ENCODE measurements at regions not wholly inside any gene's neighbourhood (a gene's known extent, or its start where the extent isn't known, plus 50 kb on each side); places are given as distances from the start of the nearest gene placed in this dataset.

GRCh38 chr7:40986351-40986873 is 716.5 kb downstream of the INHBA start:
- no peaks in the 10 kb centered on the region for H3K4me1 Mint-ChIP-seq
- no peak overlapping the region for H3K4me3 Mint-ChIP-seq
- H3K27ac Mint-ChIP-seq = no peak overlapping the region
- no peaks in the 10 kb centered on the region for H3K27me3 Mint-ChIP-seq
- peaks cover 0 to 5% (median 4%) of the 10 kb centered on the region in 3 donors for H3K9me3 Mint-ChIP-seq
- H3K36me3 Mint-ChIP-seq = no peaks in the 10 kb centered on the region

GRCh38 chr7:40983111-40983510 is 719.8 kb downstream of the INHBA start:
- no peak overlapping the region for H3K4me3 Mint-ChIP-seq
- H3K9me3 Mint-ChIP-seq = peaks cover 2 to 5% (median 4%) of the 10 kb centered on the region in 3 donors
- H3K36me3 Mint-ChIP-seq = no peaks in the 10 kb centered on the region
- no peak overlapping the region for H3K27ac Mint-ChIP-seq
- H3K4me1 Mint-ChIP-seq = no peaks in the 10 kb centered on the region
- no peaks in the 10 kb centered on the region for H3K27me3 Mint-ChIP-seq

- no peak overlapping the region for H3K4me3 Mint-ChIP-seq
- peaks cover 3 to 5% (median 4%) of the 10 kb centered on the region in 3 donors for H3K9me3 Mint-ChIP-seq
- no peaks in the 10 kb centered on the region for H3K27me3 Mint-ChIP-seq
- H3K36me3 Mint-ChIP-seq = no peaks in the 10 kb centered on the region
- H3K27ac Mint-ChIP-seq = peak overlapping the region in 1 of 3 donors; percentile 10
- H3K4me1 Mint-ChIP-seq = peaks cover 0 to 4% (median 0%) of the 10 kb centered on the region in 3 donors
These were observed 723.6 kb downstream of the INHBA start for GRCh38 chr7:40979296-40979695.

- no peak overlapping the region for H3K4me3 Mint-ChIP-seq
- peaks cover 3 to 4% (median 3%) of the 10 kb centered on the region in 3 donors for H3K9me3 Mint-ChIP-seq
- peaks cover 0 to 4% (median 0%) of the 10 kb centered on the region in 3 donors for H3K4me1 Mint-ChIP-seq
- H3K36me3 Mint-ChIP-seq = no peaks in the 10 kb centered on the region
- H3K27me3 Mint-ChIP-seq = no peaks in the 10 kb centered on the region
- H3K27ac Mint-ChIP-seq = no peak overlapping the region
These were observed 724.8 kb downstream of the INHBA start for GRCh38 chr7:40978047-40978446.

- H3K36me3 Mint-ChIP-seq = no peaks in the 10 kb centered on the region
- no peak overlapping the region for H3K4me3 Mint-ChIP-seq
- H3K27me3 Mint-ChIP-seq = no peaks in the 10 kb centered on the region
- peaks cover 0 to 4% (median 0%) of the 10 kb centered on the region in 3 donors for H3K4me1 Mint-ChIP-seq
- H3K9me3 Mint-ChIP-seq = peaks cover 3 to 4% (median 3%) of the 10 kb centered on the region in 3 donors
- no peak overlapping the region for H3K27ac Mint-ChIP-seq
These were observed 725.4 kb downstream of the INHBA start for GRCh38 chr7:40977533-40977932.

- no peaks in the 10 kb centered on the region for H3K36me3 Mint-ChIP-seq
- peaks cover 1 to 3% (median 3%) of the 10 kb centered on the region in 3 donors for H3K9me3 Mint-ChIP-seq
- H3K27ac Mint-ChIP-seq = no peak overlapping the region
- H3K27me3 Mint-ChIP-seq = no peaks in the 10 kb centered on the region
- peaks cover 0 to 4% (median 0%) of the 10 kb centered on the region in 3 donors for H3K4me1 Mint-ChIP-seq
- H3K4me3 Mint-ChIP-seq = no peak overlapping the region
These were observed 730.5 kb downstream of the INHBA start for GRCh38 chr7:40972426-40972825.

GRCh38 chr7:40969641-40970040 is 733.2 kb downstream of the INHBA start:
- Mint-ChIP-seq H3K4me1 (no peaks in the 10 kb centered on the region), H3K27ac (no peak overlapping the region), H3K36me3 (no peaks in the 10 kb centered on the region), H3K27me3 (no peaks in the 10 kb centered on the region), H3K4me3 (no peak overlapping the region), H3K9me3 (peaks cover 0 to 1% (median 0%) of the 10 kb centered on the region in 3 donors)

GRCh38 chr7:40966693-40967092 is 736.2 kb downstream of the INHBA start:
- Mint-ChIP-seq H3K36me3 (no peaks in the 10 kb centered on the region), H3K4me3 (no peak overlapping the region), H3K4me1 (no peaks in the 10 kb centered on the region), H3K9me3 (peaks cover 0 to 1% (median under 1%) of the 10 kb centered on the region in 3 donors), H3K27me3 (no peaks in the 10 kb centered on the region), H3K27ac (no peak overlapping the region)

GRCh38 chr7:40965774-40966173 is 737.1 kb downstream of the INHBA start:
- H3K4me3 Mint-ChIP-seq = no peak overlapping the region
- H3K9me3 Mint-ChIP-seq = peaks cover 0 to 1% (median 1%) of the 10 kb centered on the region in 3 donors
- no peaks in the 10 kb centered on the region for H3K36me3 Mint-ChIP-seq
- H3K27me3 Mint-ChIP-seq = no peaks in the 10 kb centered on the region
- no peak overlapping the region for H3K27ac Mint-ChIP-seq
- H3K4me1 Mint-ChIP-seq = no peaks in the 10 kb centered on the region

GRCh38 chr7:40965016-40965415 is 737.9 kb downstream of the INHBA start:
- H3K27me3 Mint-ChIP-seq = no peaks in the 10 kb centered on the region
- H3K4me3 Mint-ChIP-seq = no peak overlapping the region
- H3K27ac Mint-ChIP-seq = no peak overlapping the region
- no peaks in the 10 kb centered on the region for H3K4me1 Mint-ChIP-seq
- H3K9me3 Mint-ChIP-seq = peaks cover 0 to 1% (median 1%) of the 10 kb centered on the region in 3 donors
- H3K36me3 Mint-ChIP-seq = no peaks in the 10 kb centered on the region

GRCh38 chr7:40964610-40965009 is 738.3 kb downstream of the INHBA start:
- peaks cover 0 to 1% (median 1%) of the 10 kb centered on the region in 3 donors for H3K9me3 Mint-ChIP-seq
- H3K27ac Mint-ChIP-seq = no peak overlapping the region
- H3K36me3 Mint-ChIP-seq = no peaks in the 10 kb centered on the region
- H3K4me1 Mint-ChIP-seq = no peaks in the 10 kb centered on the region
- no peaks in the 10 kb centered on the region for H3K27me3 Mint-ChIP-seq
- no peak overlapping the region for H3K4me3 Mint-ChIP-seq

GRCh38 chr7:40959955-40960354 is 742.9 kb downstream of the INHBA start:
- Mint-ChIP-seq H3K36me3 (no peaks in the 10 kb centered on the region), H3K27ac (peak overlapping the region in 1 of 3 donors; percentile 39), H3K4me1 (no peaks in the 10 kb centered on the region), H3K4me3 (no peak overlapping the region), H3K27me3 (no peaks in the 10 kb centered on the region), H3K9me3 (peaks cover 0 to 5% (median 4%) of the 10 kb centered on the region in 3 donors)

- Mint-ChIP-seq H3K9me3 (peaks cover 2 to 15% (median 15%) of the 10 kb centered on the region in 3 donors), H3K36me3 (no peaks in the 10 kb centered on the region), H3K27me3 (no peaks in the 10 kb centered on the region), H3K4me3 (no peak overlapping the region), H3K27ac (no peak overlapping the region), H3K4me1 (no peaks in the 10 kb centered on the region)
These were observed 754.7 kb downstream of the INHBA start for GRCh38 chr7:40948239-40948638.

- Mint-ChIP-seq H3K4me1 (no peaks in the 10 kb centered on the region), H3K36me3 (no peaks in the 10 kb centered on the region), H3K27ac (no peak overlapping the region), H3K4me3 (no peak overlapping the region), H3K27me3 (no peaks in the 10 kb centered on the region), H3K9me3 (peaks cover 4 to 15% (median 10%) of the 10 kb centered on the region in 3 donors)
These were observed 755.3 kb downstream of the INHBA start for GRCh38 chr7:40947566-40947965.

GRCh38 chr7:40946549-40946948 is 756.3 kb downstream of the INHBA start:
- no peaks in the 10 kb centered on the region for H3K27me3 Mint-ChIP-seq

GRCh38 chr7:40945788-40946187 is 757.1 kb downstream of the INHBA start:
- no peaks in the 10 kb centered on the region for H3K27me3 Mint-ChIP-seq

More at GRCh38 chr7:40946549-40946948, 756.3 kb downstream of the INHBA start:
- Mint-ChIP-seq H3K36me3 (no peaks in the 10 kb centered on the region), H3K4me3 (no peak overlapping the region), H3K9me3 (peaks cover 6 to 17% (median 12%) of the 10 kb centered on the region in 3 donors), H3K4me1 (no peaks in the 10 kb centered on the region), H3K27ac (no peak overlapping the region)

More at GRCh38 chr7:40945788-40946187, 757.1 kb downstream of the INHBA start:
- Mint-ChIP-seq H3K9me3 (peaks cover 8 to 12% (median 12%) of the 10 kb centered on the region in 3 donors), H3K4me1 (no peaks in the 10 kb centered on the region), H3K36me3 (no peaks in the 10 kb centered on the region), H3K27ac (no peak overlapping the region), H3K4me3 (peak overlapping the region in 1 of 4 donors; percentile 12)

All from IgD-negative memory B cell (primary cell).